Middle frontal gyrus (tissue), 1 donor: ENCODE measurements at regions not wholly inside any gene's neighbourhood (a gene's known extent, or its start where the extent isn't known, plus 50 kb on each side); places are given as distances from the start of the nearest gene placed in this dataset.
"Not testable (repeated sequence)": the region's sequence is repeated elsewhere in the genome, so short reads cannot be mapped to it uniquely, and the experiment has no call there.

ENCODE experiments used
- DNase-seq: peaks from one replicate; pipeline ENCODE4 v3.0.0-alpha.2; 2015; ENCODE audit warnings: low spot score; ENCODE audit errors: extremely low spot score

DNA sequence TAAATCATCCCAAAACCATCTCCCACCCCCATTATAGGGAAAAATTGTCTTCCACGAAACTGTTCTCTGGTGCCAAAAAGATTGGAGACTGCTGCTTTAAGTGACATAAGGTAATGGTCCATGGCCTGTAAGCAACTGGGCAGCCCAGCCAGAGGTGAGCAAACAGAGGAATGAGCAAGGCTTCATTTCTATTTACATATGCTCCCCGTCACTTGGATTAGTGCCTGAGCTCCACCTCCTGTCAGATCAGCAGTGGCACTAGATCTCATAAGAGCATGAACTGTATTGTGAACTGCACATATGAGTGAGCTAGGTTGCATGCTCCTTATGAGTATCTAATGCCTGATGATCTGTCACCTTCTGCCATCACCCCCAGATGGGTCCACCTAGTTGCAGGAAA, 1159.8 kb upstream of the ALCAM start:
- no peak for DNase-seq

DNA sequence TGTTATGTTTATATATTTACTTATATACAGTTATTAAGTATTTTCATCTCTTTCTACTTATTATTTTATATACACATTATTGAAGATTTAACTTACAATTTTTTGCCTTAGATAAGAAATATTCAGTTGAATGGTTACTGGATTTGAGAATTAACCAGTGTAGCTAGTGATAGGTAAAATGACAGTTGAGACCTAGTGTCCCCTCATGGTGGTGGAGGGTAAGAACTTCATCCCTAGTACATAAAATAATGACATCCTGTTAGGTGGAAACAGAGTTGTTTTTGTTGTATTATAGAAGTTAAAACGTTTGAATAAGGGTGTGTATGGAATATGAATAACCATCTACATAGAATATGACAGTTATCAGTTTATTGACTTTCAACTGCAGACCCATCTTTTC, 1152.4 kb upstream of the ALCAM start:
- DNase-seq = no peak

DNA sequence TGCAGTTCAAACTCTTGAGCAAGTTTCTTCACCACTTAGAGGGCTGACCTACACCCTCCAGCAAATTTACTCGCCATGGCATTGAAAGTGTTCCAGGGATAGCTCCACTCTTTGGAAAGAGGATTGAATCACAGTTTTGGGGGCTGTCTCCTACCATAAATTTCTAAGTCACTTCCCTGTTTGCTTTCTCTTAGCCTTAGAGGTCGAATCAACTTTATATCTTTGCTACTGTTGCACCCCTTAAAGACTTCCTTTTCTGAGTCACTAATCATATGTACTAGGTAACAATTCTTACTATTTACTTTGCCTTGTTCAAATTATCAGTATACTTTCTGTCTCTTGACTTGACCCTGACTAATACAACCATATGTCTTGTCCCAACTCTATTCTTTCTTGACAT, 1151.8 kb upstream of the ALCAM start:
- DNase-seq = no peak

DNA sequence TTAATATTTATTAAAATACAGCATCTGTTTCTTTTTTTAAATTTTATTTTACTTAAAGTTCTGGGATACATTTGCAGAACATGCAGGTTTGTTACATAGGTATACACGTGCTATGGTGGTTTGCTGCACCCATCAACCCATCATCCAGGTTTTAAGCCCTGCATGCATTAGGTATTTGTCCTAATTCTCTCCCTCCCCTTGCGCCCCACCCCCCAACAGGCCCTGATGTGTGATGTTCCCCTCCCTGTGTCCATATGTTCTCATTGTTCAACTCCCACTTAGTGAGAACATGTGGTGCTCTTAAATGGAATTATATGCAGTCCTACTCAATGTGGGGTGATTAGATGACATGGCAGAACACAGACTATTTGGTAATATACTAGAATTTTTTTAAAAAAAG, 1147.7 kb upstream of the ALCAM start:
- DNase-seq = not testable (repeated sequence)

DNA sequence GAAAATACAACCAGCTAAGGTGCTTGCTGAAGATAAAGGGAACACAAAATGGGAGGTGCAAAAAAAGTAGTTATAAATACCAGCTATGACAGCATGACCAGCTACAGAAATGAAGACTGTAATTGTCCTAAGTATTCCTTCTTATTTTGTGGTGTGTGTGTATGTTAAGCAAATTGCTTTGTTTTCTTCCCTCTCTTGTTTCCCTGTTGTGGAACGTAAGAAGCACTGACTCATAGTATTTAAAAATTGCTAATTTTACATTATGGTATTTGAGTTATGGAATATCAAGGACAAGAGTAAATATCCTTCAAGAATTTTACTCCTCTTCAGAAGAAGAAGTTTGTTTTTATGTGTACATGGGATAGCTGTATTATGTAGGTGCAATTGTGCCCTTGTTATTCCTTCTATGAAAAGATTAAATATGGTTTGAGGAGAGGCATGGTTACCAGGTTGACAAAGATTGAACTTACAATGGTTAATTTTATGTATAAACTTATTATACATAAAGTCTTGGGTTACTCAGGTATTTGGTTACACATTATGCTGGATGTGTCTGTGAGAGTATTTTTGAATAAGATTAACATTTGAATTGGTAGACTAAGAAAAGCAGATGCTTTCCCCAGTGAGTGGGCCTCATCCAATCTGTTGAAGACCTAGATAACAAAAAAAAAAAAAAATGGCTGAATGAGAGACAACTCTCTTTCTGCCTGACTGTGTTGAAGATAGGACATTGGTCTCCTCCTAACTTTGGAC, 1132.1 kb upstream of the ALCAM start:
- no peak for DNase-seq

DNA sequence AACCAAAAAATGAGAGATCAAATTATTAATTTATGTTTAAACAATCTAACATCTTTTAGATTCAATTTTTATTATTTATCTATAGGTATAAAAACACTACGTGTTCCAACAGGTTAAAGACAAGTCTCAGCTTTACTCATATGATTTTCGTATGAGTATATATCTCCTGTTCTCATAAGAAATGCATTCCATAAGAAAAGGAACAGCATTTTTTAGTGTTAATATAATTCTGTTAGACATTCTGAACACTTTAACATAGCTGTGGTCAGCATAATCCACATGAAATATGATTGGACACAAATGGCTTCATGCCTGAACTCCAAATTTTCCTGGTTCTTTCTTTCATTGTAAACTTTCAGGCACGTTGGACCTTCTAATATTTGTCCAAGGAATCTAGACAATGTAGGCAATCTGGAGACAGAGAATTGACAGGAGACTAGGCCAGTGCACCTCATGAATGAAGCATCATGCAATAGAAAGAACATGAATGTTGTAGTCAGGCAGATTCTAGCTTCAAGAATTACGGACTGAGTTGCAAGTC, 1122.0 kb upstream of the ALCAM start:
- DNase-seq = no peak

DNA sequence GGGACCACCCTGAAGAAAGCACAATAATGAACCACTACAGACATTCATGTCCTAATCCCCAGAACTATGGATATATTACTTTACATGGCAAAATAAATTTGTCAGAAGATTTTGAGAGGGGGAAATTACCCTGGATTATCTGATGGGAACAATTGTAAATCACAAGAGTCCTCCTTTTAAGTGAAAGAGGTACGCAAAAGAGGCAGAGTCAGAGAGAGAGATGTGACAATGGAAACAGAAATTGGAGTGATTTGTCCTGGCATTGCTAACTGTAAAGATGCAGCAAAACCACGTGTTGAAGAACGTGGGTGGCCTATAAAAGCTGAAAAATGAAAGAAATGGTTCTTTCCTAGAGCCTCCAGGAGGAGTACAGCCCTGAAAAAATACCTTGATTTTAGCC, 1121.4 kb upstream of the ALCAM start:
- no peak for DNase-seq

DNA sequence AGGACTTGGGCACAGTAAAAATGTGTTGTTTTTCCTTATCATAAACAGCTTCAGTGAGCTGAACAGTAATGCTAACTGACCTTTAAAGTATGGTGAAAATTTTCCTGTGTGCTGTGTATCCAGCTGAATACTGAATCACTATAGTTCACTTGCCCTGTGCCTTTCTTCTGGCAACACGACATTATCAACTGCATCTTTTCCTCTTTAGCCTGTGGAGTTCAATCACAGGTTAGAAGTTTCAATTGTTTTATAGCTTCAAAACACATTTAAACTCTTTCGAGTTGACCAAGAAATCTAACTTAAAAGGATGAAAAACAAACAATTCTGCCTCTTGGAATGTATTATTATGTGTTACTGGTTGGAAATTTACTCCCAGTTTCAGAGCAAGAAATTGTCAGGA, 1120.7 kb upstream of the ALCAM start:
- DNase-seq = no peak

DNA sequence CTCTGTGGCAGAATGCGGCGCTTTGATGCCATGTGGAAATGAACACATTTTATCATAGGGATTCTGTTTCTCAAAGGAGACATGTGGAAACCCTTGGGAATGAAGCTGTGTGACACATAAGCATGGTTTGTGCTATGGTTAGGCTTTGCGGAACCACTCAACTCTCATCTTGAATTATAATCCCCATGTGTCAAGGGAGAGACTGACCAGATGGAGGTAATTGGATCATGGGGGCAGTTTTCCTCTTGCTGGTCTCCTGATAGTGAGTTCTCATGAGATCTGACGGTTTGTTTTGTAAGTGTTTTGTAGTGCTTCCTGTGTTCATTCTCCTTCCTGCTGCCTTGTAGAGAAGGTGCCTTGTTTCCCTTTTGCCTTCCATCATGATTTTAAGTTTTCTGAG, 1109.2 kb upstream of the ALCAM start:
- DNase-seq = no peak

DNA sequence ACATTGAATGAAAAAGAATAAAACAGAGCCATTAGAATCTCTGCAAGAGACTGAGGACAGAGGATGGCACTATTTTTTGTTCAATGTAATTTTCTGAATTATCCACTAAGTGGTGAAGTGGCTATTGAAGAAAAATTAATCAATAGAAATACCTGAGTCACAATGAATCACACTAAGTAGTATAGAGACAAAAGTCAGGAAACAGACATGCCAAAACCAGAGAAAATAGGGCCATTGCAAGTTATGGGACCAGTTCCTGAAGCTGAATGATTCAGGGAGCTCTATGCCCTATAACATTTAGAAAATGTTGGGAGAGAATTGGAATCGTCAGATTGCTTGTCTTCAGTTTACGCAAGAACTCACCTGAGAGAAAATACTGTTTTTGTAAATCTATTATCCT, 1103.2 kb upstream of the ALCAM start:
- no peak for DNase-seq

DNA sequence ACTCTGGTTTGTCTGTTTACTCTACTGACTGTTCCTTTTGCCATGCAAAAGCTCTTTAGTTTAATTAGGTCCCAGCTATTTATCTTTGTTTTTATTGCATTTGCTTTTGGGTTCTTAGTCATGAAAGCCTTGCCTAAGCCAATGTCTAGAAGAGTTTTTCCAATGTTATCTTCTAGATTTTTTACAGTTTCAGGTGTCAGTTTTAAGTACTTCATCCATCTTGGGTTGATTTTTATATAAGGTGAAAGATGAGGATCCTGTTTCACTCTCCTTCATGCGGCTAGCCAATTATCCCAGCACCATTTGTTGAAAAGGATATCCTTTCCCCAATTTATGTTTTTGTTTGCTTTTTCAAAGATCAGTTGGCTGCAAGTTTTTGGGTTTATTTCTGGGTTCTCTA, 1100.5 kb upstream of the ALCAM start:
- DNase-seq = not testable (repeated sequence)

DNA sequence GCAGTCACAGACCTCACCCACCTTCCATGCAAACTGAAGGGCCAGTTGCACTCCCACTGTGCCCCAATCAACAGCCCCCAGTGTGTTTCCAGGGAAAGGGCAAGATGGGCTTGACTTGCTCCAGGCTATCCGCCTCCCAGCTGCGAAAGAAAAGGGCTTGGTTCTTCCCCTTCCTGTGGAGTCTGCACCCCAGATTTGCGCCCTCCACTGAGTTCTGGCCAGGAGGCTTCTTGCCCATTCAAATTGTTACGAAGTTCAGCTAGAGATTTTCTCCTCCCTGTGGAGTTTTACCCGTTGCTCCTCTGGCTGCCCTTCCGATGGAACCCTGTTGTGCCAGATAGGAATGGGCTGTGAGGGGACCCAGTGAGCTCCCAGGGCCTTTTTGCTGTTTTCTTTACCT, 1096.9 kb upstream of the ALCAM start:
- DNase-seq = no peak

DNA sequence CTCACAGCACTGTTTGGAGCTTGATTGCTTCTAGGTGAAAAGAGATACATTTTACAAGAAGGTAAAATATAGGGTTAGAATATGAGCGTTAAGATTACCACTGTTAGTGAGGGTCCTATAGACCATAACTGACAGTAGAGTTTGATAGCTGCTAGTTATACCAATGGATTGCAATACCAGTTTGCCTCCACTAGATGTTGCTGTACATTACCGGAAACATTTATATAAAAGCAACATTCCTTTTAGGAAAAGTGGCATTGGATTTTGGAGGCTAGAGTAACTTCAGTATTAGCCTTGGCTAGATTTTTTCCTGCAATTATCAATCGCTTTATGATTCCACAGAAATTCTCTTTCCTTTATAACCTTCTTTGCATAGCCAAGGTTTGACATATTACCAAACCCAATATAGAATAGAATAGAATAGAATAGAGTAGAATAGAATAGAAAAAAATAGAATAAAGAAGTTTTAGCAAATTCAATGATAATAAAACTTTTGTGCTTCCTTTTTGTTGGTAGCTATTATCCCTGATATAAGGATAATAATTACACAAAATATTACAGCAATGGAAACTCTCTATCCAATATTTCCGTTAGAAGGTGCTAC, 1093.6 kb upstream of the ALCAM start:
- DNase-seq = no peak

DNA sequence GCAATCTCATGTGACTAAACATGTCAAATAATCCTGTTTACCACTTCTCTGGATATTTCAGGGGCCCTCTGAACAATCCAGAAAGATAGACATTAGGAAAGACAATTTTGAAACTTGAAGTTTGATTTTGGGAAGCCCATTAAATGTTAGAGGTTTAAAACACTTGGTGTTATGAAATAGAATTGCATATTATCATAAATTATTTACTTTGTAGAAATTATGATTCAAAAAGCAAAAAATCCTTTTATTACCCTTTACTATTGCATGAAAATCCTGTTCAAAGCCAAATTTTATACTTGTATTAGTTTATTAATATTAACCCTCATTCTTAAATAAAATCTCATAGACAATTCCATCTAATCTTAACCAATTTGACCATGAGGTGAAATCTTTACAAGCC, 1091.5 kb upstream of the ALCAM start:
- no peak for DNase-seq

DNA sequence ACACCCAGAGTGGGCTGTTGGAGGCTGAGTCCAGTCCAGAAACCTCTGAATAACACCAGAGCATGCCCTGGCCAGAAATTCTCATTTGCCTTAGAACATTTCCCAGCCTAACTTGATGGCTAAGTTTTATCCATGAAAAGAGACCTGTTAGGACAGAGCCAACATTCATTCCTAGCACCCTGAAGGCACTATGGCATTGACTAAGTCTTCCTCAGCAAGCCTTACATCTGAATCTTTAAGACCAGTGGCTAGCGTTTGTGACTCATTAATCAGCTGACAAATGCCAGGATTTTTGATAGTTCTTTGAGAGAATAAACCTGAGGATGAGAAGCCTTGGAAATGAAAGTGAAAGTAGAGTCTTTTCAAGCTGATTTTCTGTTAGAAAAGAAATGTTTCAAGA, 1087.1 kb upstream of the ALCAM start:
- no peak for DNase-seq

DNA sequence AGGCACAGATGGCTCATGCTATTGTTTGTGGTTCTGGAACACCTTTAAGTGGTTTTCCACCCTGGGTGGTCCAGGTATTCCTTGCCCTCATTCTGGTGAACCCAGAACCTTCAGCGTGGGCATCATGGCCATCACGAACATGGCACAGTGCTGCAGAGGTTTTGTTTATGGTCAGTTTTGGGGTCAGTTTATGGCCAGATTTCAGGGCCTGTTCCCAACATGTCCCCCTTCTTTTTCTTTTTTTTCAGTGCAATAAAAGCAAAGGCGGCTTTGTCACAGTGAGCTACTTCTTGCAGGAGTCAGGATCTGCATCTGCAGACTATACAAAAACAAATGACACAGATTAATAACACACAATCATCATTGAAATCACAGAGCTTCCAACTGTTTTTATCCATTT, 1085.0 kb upstream of the ALCAM start:
- no peak for DNase-seq

DNA sequence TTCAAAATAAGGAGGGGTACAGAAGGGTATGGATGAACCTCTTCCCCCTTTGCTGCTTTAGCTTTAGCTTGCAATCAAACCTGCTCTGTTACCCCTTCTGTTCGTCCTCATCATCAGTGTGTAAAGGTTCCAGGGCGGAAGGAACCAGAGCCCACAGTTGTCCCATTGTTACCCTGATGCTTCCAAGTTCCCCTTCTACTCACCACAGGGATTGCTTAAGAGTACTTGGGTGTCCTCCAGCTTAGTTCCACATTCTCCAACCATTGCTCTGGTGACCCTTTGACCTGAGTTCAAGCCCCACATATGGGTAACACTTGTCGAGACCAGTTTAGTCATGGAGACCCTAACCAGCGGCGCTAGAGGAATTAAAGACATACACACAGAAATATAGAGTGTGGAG, 1080.1 kb upstream of the ALCAM start:
- DNase-seq = no peak

DNA sequence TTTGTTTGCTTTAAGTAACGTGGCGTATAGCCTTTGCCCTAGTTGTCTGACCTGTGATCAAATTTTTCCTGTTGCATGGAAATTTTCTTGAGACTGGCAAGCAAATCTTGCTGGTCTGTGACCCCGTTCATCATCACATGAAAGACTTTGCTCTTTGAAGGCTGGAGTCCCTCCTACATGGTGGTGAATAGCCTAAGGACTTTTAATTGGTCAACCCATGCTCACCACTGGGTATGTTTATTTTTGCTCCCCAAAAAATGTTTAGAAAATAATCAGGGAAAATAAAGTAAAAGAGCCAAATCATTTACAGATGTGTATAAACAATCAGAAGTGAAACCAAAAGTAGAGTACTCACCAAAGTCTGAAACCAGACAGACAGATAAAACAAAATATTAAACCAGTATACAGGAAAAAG, 1075.3 kb upstream of the ALCAM start:
- DNase-seq = no peak

DNA sequence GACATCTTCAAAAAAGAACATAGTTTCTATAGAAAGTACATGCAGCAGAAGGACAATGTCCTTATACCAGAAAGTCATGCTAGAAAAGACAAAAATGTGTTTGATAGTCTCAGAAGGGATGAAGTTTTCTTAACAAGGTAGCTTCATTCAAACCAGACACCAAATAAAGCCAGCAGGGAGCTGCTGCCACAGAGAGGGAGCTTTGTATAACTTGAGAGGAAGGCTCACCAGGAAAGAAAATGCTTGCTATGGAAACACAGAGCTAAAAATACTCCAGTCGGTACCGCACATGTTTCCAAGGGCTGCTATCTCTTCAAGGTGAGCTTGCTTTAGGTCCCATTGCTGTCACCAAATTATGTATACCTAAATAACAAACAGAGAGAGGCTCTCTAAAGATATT, 1074.8 kb upstream of the ALCAM start:
- no peak for DNase-seq

DNA sequence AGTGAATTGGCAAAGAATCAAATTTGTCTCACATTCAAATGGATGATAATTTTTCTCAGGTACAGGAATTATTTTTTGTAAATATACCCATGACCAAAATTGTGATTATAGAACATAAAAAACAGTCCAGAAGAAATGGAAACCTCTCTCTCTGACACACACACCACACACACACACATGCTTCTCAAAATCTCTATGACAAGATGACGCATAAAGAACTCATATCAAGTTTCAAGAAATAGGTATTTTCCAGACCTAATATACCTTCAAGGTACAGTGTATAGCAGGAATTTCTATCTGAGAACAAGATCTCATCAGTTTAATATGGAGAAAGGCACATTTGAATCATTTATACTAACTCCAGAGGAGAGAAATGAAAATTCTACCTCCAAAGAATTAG, 1069.1 kb upstream of the ALCAM start:
- DNase-seq = no peak

DNA sequence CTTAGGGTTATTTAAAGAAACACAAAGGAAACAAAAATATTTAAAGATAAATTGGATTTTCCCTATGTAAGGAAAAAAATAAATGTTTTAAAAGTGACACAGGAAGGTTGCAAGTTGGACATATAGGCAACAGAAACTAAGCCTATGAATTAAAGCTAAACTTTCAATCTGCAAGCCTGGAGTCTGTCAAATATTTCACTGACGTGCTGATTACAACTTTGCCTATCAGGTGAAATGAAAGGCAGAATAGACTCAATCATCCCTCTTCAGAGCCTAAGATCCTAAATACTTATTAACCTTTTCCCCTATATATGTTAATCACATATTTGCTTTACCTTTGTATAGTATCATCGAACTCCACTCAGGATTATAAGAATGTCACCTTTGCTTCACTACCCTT, 1068.0 kb upstream of the ALCAM start:
- DNase-seq = no peak

DNA sequence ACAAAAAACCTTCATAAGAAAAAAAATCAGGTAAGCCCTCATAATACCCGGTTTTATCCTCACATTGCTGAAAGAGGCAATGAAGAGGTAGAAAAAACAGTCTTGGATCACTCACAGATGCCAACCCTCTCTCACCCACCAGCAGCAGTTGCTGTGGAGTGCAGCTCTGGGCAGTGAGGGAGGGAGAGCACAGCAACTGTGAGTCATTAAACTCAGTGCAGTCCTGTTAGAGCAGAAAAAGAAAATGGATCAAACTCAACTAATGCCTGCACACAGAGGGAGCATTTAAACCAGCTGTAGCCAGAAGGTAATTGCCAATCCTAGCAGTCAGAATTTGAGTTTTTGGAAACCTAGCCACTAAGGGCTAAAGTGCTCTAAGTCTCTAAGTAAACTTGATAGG, 1050.6 kb upstream of the ALCAM start:
- no peak for DNase-seq

DNA sequence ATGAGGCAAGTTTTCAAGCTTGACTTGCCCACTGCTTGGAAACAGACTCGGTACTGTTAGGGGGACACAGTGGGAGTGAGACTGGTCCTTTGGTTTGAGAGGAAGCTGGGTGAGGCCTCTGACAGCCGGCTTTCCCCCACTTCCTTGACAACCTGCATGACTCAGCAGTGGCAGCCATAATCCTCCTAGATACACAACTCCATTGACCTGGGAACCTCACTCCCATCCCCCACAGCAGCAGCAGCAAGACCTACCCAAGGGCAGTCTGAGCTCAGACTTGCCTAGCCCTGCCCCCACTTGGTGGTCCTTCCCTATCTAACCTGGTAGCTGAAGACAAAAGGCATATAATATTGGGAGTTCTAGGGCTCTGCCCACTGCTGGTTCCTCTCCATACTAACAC, 1043.5 kb upstream of the ALCAM start:
- no peak for DNase-seq
